HuH-7.5 (cell line): ENCODE measurements at regions not wholly inside any gene's neighbourhood (a gene's known extent, or its start where the extent isn't known, plus 50 kb on each side); places are given as distances from the start of the nearest gene placed in this dataset.
"Not testable (repeated sequence)": the region's sequence is repeated elsewhere in the genome, so short reads cannot be mapped to it uniquely, and the experiment has no call there.

Experiments
- DNase-seq: peaks from one replicate; pipeline ENCODE4 v3.0.0; 2011; ENCODE audit warnings: low spot score

GRCh38 chr15:92763459-92763858, 107.9 kb upstream of the FAM174B start:
- no peak for DNase-seq

- DNase-seq = not testable (repeated sequence)
Observed at GRCh38 chr15:92768131-92768530, 112.6 kb upstream of the FAM174B start.

GRCh38 chr15:92770641-92771040, 115.1 kb upstream of the FAM174B start:
- DNase-seq = no peak

GRCh38 chr15:92772061-92772460, 116.5 kb upstream of the FAM174B start:
- no peak for DNase-seq

GRCh38 chr15:92772626-92773244, 117.2 kb upstream of the FAM174B start:
- no peak for DNase-seq

- DNase-seq = no peak
Observed at GRCh38 chr15:92773340-92773739, 117.8 kb upstream of the FAM174B start.

GRCh38 chr15:92779874-92780273, 120.2 kb upstream of the CHD2 start:
- DNase-seq = no peak

GRCh38 chr15:92780843-92781242, 119.3 kb upstream of the CHD2 start:
- DNase-seq = no peak

GRCh38 chr15:92781925-92782453, 118.1 kb upstream of the CHD2 start:
- DNase-seq = no peak

- DNase-seq = no peak
Observed at GRCh38 chr15:92787116-92787515, 113.0 kb upstream of the CHD2 start.

- DNase-seq = no peak
Observed at GRCh38 chr15:92788196-92788595, 111.9 kb upstream of the CHD2 start.

GRCh38 chr15:92788793-92789192, 111.3 kb upstream of the CHD2 start:
- DNase-seq = not testable (repeated sequence)

GRCh38 chr15:92796161-92796611, 103.9 kb upstream of the CHD2 start:
- DNase-seq = no peak

GRCh38 chr15:92797168-92798052, 102.7 kb upstream of the CHD2 start:
- peak; percentile 33 for DNase-seq

- no peak for DNase-seq
Observed at GRCh38 chr15:92800013-92800412, 100.1 kb upstream of the CHD2 start.

- not testable (repeated sequence) for DNase-seq
Observed at GRCh38 chr15:92800416-92801055, 99.6 kb upstream of the CHD2 start.

GRCh38 chr15:92801056-92801773, 98.9 kb upstream of the CHD2 start:
- DNase-seq = not testable (repeated sequence)

GRCh38 chr15:92801774-92802464, 98.2 kb upstream of the CHD2 start:
- no peak for DNase-seq

GRCh38 chr15:92803536-92803851, 96.6 kb upstream of the CHD2 start:
- DNase-seq = no peak

GRCh38 chr15:92803852-92804609, 96.1 kb upstream of the CHD2 start:
- peak; percentile 92 for DNase-seq

GRCh38 chr15:92804610-92804936, 95.6 kb upstream of the CHD2 start:
- not testable (repeated sequence) for DNase-seq
